ENCODE measurements at regions not wholly inside any gene's neighbourhood (a gene's known extent, or its start where the extent isn't known, plus 50 kb on each side); places are given as distances from the start of the nearest gene placed in this dataset.
"Not testable (repeated sequence)": the region's sequence is repeated elsewhere in the genome, so short reads cannot be mapped to it uniquely, and the experiment has no call there.

DNA sequence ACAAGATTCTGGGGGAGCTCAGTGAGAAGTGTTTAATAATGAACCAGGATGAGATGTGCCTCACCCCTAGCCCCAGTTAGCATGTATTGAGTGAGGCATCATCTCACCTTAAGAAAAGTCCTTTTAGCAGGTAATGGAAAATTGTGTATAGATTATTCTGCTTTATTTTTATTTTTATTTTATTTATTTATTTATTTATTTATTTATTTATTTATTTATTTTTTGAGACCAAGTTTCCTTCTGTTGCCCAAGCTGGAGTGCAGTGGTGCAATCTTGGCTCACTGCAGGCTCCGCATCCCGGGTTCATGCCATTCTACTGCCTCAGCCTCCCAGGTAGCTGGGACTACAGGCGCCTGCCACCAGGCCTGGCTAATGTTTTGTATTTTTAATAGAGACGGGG is 315.8 kb downstream of the ANKRD30A start:
- not testable (repeated sequence) for TF ChIP-seq PAX8 (IDR thresholded peaks at IDR 0.05); HDAC2 (IDR thresholded peaks at IDR 0.05); JUND (IDR thresholded peaks at IDR 0.05; ENCODE audit: low read depth, low read length); POU2F2 (IDR thresholded peaks at IDR 0.05; ENCODE audit: borderline replicate concordance, low read depth, low read length); RFX5 (IDR thresholded peaks at IDR 0.05; ENCODE audit: low read depth, low read length); ZNF274 (IDR thresholded peaks at IDR 0.05; ENCODE audit: insufficient read depth, insufficient read length); STAT1 (conservative IDR thresholded peaks at IDR 0.05)
- TF ChIP-seq, protein P1, sequence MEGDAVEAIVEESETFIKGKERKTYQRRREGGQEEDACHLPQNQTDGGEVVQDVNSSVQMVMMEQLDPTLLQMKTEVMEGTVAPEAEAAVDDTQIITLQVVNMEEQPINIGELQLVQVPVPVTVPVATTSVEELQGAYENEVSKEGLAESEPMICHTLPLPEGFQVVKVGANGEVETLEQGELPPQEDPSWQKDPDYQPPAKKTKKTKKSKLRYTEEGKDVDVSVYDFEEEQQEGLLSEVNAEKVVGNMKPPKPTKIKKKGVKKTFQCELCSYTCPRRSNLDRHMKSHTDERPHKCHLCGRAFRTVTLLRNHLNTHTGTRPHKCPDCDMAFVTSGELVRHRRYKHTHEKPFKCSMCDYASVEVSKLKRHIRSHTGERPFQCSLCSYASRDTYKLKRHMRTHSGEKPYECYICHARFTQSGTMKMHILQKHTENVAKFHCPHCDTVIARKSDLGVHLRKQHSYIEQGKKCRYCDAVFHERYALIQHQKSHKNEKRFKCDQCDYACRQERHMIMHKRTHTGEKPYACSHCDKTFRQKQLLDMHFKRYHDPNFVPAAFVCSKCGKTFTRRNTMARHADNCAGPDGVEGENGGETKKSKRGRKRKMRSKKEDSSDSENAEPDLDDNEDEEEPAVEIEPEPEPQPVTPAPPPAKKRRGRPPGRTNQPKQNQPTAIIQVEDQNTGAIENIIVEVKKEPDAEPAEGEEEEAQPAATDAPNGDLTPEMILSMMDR (IDR thresholded peaks at IDR 0.05 in 2 of 3, conservative IDR thresholded peaks at IDR 0.05 in 1 of 3; ENCODE audit: control insufficient read depth in 2 of 3, extremely low read depth in 1 of 3, insufficient read depth in 1 of 3, low read depth in 3 of 3, low read length in 3 of 3) = not testable (repeated sequence)
- TF ChIP-seq, protein P2, sequence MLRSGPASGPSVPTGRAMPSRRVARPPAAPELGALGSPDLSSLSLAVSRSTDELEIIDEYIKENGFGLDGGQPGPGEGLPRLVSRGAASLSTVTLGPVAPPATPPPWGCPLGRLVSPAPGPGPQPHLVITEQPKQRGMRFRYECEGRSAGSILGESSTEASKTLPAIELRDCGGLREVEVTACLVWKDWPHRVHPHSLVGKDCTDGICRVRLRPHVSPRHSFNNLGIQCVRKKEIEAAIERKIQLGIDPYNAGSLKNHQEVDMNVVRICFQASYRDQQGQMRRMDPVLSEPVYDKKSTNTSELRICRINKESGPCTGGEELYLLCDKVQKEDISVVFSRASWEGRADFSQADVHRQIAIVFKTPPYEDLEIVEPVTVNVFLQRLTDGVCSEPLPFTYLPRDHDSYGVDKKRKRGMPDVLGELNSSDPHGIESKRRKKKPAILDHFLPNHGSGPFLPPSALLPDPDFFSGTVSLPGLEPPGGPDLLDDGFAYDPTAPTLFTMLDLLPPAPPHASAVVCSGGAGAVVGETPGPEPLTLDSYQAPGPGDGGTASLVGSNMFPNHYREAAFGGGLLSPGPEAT (IDR thresholded peaks at IDR 0.05; ENCODE audit: low read depth) = not testable (repeated sequence)
- TF ChIP-seq, protein P3, sequence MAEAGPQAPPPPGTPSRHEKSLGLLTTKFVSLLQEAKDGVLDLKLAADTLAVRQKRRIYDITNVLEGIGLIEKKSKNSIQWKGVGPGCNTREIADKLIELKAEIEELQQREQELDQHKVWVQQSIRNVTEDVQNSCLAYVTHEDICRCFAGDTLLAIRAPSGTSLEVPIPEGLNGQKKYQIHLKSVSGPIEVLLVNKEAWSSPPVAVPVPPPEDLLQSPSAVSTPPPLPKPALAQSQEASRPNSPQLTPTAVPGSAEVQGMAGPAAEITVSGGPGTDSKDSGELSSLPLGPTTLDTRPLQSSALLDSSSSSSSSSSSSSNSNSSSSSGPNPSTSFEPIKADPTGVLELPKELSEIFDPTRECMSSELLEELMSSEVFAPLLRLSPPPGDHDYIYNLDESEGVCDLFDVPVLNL (IDR thresholded peaks at IDR 0.05; ENCODE audit: low read depth, low read length) = not testable (repeated sequence)
- TF ChIP-seq, protein P4, sequence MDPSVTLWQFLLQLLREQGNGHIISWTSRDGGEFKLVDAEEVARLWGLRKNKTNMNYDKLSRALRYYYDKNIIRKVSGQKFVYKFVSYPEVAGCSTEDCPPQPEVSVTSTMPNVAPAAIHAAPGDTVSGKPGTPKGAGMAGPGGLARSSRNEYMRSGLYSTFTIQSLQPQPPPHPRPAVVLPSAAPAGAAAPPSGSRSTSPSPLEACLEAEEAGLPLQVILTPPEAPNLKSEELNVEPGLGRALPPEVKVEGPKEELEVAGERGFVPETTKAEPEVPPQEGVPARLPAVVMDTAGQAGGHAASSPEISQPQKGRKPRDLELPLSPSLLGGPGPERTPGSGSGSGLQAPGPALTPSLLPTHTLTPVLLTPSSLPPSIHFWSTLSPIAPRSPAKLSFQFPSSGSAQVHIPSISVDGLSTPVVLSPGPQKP (IDR thresholded peaks at IDR 0.05; ENCODE audit: low read depth, low read length) = not testable (repeated sequence)

All from GM12878 (cell line).